22Rv1 (cell line): ENCODE measurements at regions not wholly inside any gene's neighbourhood (a gene's known extent, or its start where the extent isn't known, plus 50 kb on each side); places are given as distances from the start of the nearest gene placed in this dataset.

Experiments
- CTCF ChIP-seq: fragments of 450-650 bp; IDR thresholded peaks from 2 replicates; pipeline ENCODE4 v1.5.1; 2017; ENCODE audit warnings: mild to moderate bottlenecking
- ZFX ChIP-seq: fragments of 450-650 bp; IDR thresholded peaks from 2 replicates; pipeline ENCODE4 v1.6.1; 2017; ENCODE audit warnings: antibody characterized with exemption, borderline replicate concordance

DNA sequence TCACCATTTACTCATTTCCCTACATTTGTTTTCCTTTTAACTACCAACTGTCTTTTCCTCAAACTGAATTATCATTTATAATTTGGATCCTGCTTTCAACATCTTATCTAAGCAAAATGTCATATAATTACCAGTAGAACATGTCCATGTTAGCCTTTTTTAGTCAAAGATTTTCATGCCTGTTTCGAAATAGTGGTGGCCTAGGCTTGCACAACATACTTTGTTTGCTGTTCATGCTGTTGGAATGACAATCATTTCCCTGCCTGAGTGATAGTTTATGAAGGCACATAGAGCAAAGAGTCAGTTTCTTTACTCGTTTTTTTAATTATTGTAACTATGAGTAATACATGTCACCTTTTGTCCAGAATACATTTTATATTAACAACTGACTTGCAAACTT, 144.3 kb upstream of the ANO3 start:
- no peak for TF ChIP-seq CTCF
- no peak for TF ChIP-seq ZFX
